NB4 (cell line): ENCODE measurements at regions not wholly inside any gene's neighbourhood (a gene's known extent, or its start where the extent isn't known, plus 50 kb on each side); places are given as distances from the start of the nearest gene placed in this dataset.
A peak's percentile ranks its signal among the peaks of the same experiment; 100 is the strongest.
"Not testable (repeated sequence)": the region's sequence is repeated elsewhere in the genome, so short reads cannot be mapped to it uniquely, and the experiment has no call there.

Source experiments
- DNase-seq: peaks from one replicate; pipeline ENCODE4 v3.0.0; 2010; ENCODE audit warnings: low read depth
- H3K4me3 ChIP-seq: one replicate; pipeline ENCODE4 v1.5.1; 2011; ENCODE audit warnings: mild to moderate bottlenecking, low read depth, low read length, moderate library complexity
- CTCF ChIP-seq: IDR thresholded peaks from one replicate; pipeline ENCODE4 v1.5.1; 2012; ENCODE audit warnings: low read depth, low read length
- MAX ChIP-seq: IDR thresholded peaks from 2 replicates; pipeline ENCODE4 v1.6.1; 2011; ENCODE audit warnings: low read depth, low read length
- MYC ChIP-seq: IDR thresholded peaks from 2 replicates; pipeline ENCODE4 v1.6.1; 2011; ENCODE audit warnings: low read depth, low read length
- POLR2A ChIP-seq: IDR thresholded peaks from 2 replicates; pipeline ENCODE4 v1.6.1; 2011; ENCODE audit warnings: mild to moderate bottlenecking; ENCODE audit not compliant: insufficient read length; ENCODE audit errors: extremely low read depth

GRCh38 chr11:44475114-44475686 is 90.3 kb upstream of the CD82 start:
- no peak overlapping the region for H3K4me3 ChIP-seq
- DNase-seq, result no peak
- TF ChIP-seq POLR2A, result no peak

- not testable (repeated sequence) for H3K4me3 ChIP-seq, DNase-seq
Measured at GRCh38 chr11:44482338-44482737, 83.1 kb upstream of the CD82 start.

- DNase-seq, result peak; percentile 29
- TF ChIP-seq MYC (no peak), CTCF (peak; percentile 37), MAX (no peak), POLR2A (no peak)
- no peak overlapping the region for H3K4me3 ChIP-seq
Measured at GRCh38 chr11:44483919-44484610, 81.4 kb upstream of the CD82 start.

- TF ChIP-seq CTCF, result no peak
- no peak for TF ChIP-seq POLR2A
- no peak for TF ChIP-seq MAX
- TF ChIP-seq MYC, result no peak
- DNase-seq, result no peak
- H3K4me3 ChIP-seq, result no peak overlapping the region
Measured at GRCh38 chr11:44488165-44488965, 77.1 kb upstream of the CD82 start.

GRCh38 chr11:44493383-44493782 is 72.1 kb upstream of the CD82 start:
- no peak overlapping the region for H3K4me3 ChIP-seq
- TF ChIP-seq MAX (no peak), POLR2A (no peak), MYC (no peak), CTCF (no peak)
- DNase-seq, result no peak

- H3K4me3 ChIP-seq, result no peak overlapping the region
- TF ChIP-seq MAX (no peak), POLR2A (no peak), CTCF (no peak)
- no peak for DNase-seq
Measured at GRCh38 chr11:44493930-44494329, 71.5 kb upstream of the CD82 start.

- no peak for DNase-seq
- TF ChIP-seq POLR2A (no peak), MYC (no peak), CTCF (no peak), MAX (no peak)
- no peak overlapping the region for H3K4me3 ChIP-seq
Measured at GRCh38 chr11:44494785-44495184, 70.7 kb upstream of the CD82 start.
